CD4-positive, alpha-beta T cell treated with Interleukin-4 for 1 hour (primary cell): ENCODE measurements at regions not wholly inside any gene's neighbourhood (a gene's known extent, or its start where the extent isn't known, plus 50 kb on each side); places are given as distances from the start of the nearest gene placed in this dataset.

Source experiments
- DNase-seq, 2 donors: peaks; one replicate each; pipeline ENCODE4 v3.0.0-alpha.2; 2020 to 2022

GRCh38 chr9:87086221-87086818, 139.0 kb upstream of the GAS1 start:
- DNase-seq = no peak

- no peak for DNase-seq
Observed at GRCh38 chr9:87087197-87087596, 139.9 kb upstream of the GAS1 start.

GRCh38 chr9:87088192-87088591, 140.9 kb upstream of the GAS1 start:
- no peak for DNase-seq

DNA sequence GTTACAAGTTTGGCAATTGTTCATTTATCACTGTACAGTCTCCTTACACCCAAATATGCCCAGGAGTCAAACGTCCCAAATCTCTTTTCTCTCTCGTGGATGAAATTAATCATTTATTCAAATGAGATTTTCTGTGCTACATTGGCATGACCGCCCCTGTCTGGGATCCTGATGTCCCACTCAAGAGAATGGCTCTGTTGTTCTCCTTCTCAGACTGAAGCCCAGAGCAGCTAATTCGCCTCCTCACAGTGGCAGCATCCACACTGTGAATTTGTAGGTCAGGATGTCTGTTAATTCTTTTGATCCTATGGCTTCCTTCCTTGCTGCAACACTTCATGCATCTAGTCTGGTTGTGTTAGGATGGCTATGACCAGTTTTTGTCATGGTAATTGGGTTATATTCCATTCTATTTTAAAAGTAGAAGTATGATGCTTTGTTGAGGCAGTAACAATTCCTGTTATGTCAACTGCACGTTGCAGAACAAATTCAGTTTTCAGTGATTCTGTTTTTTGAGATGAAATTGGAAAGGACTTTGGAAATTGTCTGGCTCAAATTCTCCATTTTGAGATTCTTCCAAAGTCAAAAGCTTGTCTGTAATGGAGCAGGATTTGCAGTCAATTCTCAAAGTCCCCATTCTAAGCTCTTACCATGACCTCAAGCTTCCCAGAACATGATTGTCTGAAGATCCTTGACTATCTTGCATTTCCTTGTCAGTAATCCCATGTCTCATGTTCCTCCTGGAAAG, 141.5 kb upstream of the GAS1 start:
- DNase-seq = no peak

DNA sequence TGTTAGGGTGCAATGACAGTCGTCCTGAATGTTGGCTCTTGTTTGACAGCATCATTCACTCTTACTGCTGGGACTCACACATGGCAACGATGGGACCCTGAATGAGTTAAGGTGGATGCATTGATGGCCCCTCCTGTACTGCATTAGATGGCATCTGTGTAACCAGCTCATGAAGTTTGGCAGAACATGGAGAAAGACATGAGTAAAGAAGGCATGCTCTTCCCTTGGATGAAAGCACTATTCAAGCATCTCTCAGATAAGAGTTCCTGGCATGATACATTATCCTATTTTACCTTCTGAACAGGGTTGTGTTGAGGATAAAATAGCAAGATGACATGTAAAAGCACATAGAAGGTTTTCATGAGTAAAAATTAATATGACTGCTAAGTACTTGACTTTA, 142.2 kb upstream of the GAS1 start:
- no peak for DNase-seq

DNA sequence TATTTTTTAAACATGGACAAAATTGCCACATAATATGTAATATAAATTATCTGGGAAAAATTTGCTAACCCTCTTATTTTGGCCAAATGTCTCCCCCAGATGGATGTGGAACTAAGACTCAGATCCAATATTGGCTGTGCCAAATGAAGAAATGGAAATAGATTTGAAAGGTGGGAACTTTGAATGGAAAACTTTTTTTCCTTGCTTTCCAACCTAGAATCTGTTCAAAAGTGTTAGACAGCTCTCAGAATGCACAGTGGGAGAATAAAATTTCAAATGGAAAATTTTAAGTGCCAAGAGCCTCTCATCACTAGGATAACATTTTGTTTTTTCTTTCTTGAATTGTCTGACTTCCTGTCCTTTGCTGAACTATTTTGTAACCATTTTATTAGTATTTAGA, 142.6 kb upstream of the GAS1 start:
- no peak for DNase-seq

GRCh38 chr9:87093777-87094176, 146.5 kb upstream of the GAS1 start:
- DNase-seq = no peak

DNA sequence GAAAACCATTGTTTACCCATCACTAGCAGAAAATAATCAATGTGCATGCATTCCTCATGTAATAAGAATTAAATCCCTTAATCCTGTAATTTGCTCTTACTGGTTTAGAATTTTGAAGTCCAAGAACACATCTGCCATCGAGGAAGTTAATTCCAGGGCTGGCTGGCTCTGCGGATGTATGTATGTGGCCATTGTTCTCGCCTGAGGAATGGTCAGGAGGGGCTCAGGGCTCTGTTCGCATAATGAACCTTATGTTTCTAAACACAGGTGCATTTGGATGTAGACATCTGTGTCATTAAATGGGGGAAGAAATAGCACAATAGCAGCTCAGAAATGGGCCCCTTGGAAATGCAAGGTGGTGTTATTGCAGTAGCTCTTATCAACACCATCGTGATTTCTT, 148.6 kb upstream of the GAS1 start:
- DNase-seq = no peak

- DNase-seq = no peak
Observed at GRCh38 chr9:87096506-87096905, 149.2 kb upstream of the GAS1 start.

GRCh38 chr9:87097238-87097637, 149.9 kb upstream of the GAS1 start:
- no peak for DNase-seq

DNA sequence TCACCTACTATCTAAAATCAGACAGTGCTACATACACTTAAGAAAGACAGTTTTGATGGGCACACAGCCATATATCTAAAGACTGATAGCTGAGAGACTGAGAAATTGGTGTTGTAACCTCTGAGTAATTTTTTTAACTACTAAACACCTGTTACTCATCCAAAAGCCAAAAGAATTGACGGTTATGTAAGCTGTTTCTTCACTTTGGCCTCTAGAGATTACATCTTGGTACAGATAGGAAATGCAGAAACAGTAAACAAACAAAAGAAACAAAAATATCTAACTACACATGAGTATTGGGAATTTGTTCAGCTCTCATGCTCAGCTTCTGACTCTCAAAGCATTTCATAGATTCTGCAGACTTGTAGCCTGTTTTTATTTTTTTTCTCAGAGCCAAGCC, 152.1 kb upstream of the GAS1 start:
- no peak for DNase-seq

GRCh38 chr9:87100001-87100400, 152.7 kb upstream of the GAS1 start:
- no peak for DNase-seq

DNA sequence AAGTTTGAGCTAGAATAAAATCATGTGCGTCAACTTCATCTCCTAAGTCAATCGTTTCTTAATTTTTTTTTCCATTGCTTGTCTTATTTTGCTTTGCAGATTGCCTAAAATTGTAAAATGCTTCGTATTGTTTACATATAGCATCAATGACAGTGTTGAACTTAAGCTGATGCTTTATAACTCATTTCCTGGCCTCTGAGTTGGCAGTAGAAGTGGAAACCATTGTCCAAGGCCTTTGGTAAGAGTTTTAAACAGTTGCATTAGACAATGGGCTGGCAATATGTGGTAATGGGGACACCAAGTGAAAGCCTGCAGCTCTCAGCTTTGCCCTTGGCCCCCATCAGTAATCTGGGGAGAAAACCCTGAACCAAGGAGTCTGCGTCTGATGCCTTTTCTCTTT, 154.8 kb upstream of the GAS1 start:
- DNase-seq = no peak

DNA sequence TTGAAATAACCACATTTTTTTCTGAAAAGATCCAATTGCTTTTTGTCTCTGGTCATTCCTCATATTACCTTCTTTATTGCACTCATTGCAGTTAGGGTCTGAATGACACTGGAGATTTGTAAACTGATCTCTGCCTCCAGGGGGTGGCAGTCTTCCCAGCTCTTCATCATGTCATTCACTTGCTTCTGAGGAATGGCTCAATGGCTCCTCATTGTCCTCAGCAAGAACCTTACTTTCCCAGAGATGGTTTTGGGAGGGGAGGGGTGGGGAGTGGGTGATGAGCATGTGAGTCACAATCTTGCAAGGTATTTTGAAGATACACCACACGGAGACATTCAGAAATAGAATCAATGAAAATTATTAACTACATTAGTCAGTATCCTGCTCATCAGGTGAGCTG, 159.8 kb upstream of the GAS1 start:
- no peak for DNase-seq

DNA sequence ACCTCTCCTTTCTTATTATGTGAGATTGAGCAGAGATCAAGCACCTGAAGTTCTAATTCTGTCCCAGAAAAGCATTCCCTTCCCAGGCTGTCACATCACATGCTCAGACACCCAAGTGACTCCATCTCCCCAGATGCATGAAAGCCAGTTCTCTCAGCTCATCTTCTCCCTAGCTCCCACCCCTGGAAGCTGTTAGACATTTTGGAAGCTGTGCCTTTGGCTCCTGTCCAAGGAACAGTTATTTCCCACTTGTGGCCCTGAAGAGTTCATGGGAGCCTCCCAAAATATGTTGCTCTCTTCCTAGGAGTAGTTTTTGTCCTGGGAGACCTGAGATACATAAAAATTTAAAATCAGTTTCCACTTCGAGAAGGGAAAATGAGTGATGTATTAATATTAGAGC, 161.4 kb upstream of the GAS1 start:
- DNase-seq = no peak

- no peak for DNase-seq
Observed at GRCh38 chr9:87109231-87109631, 161.9 kb upstream of the GAS1 start.

GRCh38 chr9:87109851-87110250, 162.5 kb upstream of the GAS1 start:
- DNase-seq = no peak

DNA sequence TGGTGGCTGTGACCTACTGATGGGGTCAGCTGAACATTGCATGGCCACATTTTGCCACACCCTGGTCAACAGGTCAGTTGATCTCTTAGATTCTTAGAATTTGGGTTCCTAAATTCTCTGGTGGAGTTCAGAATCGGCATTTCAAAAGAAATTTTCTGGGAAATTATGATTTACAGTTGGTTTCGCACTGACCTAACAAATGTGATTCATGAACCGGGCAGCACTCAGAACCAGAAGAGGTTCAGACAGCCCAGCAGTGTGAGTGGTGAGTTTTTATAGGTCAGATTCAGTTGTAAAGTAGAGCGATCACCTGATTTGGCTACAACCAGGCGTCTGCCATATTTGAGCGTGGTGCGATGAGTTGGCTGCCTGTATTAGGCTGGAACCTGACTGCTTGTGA, 163.7 kb upstream of the GAS1 start:
- no peak for DNase-seq

GRCh38 chr9:87112656-87113055, 165.3 kb upstream of the GAS1 start:
- no peak for DNase-seq

GRCh38 chr9:87113874-87114273, 166.6 kb upstream of the GAS1 start:
- DNase-seq = no peak

DNA sequence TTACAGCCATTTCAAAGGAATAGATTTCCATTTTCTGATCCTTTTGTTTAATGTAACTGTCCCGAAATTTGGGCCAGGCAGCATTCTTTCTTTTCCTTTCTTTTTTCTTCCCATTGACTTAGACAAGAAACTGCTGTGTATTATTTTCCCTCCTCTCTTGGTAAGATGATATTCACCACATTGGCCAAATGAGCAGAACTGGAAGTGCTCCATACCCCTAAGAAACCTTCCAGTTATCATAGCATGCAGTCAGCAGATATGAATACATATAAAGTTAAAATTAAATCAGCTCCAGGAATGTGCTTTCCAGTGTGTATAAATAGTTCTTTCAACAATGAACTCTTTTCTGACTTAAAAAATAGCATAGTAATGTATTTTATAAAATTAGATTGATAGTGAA, 168.5 kb upstream of the GAS1 start:
- DNase-seq = no peak

DNA sequence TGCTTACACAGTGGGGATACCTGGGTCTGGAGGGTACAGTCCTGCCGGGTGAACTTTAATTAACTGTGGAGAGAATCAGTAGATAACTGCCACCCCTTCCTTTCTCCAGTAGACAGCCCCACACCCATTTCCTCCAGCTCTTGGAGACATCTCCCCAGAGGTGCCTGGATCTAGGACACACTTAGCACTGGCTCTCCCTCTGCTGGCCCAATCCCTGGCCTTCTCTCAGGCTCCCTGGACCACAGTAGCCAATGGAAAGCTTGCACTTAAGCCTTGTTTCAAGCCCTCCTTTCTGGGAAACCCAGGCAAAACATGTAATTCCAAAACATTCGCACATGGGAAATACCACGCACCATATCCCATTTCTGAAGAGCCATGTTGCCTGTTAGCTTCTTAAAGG, 169.2 kb upstream of the GAS1 start:
- no peak for DNase-seq

- no peak for DNase-seq
Observed at GRCh38 chr9:87118594-87118993, 171.3 kb upstream of the GAS1 start.

DNA sequence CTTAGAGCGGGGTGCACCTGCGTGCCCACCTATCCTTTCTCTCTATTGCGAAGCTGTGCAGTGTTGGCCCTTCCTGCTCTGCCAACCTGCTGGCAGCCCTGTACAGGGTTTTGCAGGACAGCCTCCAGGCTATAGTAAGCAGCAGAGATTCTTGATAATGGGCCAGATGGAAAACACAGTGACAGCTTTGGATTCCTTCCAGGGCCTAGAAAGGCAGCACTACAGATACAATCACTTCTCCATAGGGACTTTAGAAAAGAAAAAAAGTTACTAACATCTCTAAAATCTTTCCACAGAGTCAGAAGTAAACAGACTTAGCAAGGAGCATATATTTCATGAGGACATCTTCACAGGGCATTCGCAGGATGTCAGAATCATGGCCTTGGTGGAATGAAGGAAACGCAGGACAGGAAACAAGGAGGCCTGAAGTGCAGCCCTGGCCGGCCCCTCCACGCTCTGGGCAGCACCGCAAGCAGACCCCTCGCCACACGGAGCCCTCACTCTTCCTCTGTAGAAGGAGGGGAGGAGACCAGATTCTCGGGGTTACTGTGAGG, 172.1 kb upstream of the GAS1 start:
- no peak for DNase-seq

- no peak for DNase-seq
Observed at GRCh38 chr9:87120610-87121009, 173.3 kb upstream of the GAS1 start.
